ENCODE measurements at regions not wholly inside any gene's neighbourhood (a gene's known extent, or its start where the extent isn't known, plus 50 kb on each side); places are given as distances from the start of the nearest gene placed in this dataset.

DNA sequence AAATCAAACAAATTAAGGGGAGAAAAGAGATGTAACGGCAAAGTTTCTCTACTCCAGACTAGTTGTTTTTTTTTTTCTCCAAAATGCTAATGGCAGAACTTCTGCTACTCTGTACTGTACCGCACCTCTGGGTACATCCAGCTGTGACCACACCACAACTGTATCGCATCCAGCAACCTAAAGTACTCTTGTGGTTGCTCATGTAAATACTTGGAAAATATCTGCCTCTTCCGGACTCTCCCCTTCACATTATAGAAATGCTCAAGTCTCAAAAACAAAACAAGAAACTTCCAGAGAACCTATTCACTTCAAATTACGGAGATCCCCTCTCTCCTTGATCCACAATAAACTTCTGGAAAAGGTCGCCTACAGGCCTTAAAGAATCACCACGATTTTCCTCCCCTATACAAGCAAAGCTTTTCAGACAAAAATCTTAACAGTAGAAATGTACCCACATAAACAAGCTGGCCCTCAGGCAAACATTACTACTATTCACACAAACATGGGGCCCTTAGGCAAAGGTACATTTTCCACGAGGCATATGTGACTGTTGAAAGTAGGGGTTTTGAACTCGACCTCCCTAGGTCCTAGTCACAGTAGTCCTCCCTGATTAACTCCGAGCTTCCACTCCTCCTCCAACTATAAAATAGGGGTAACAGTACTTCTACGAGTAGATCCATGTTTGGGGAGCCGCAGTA, 222.9 kb upstream of the MKLN1 start:
- Histone ChIP-seq H3K36me3 (ENCODE audit: control insufficient read depth in 1 of 2, insufficient read depth in 2 of 2, low read length in 2 of 2) (peaks cover 0 to 23% of the 10 kb centered on the region in 2 donors), H3K4me1 (ENCODE audit: control insufficient read depth in 1 of 2, insufficient read depth in 2 of 2, low read length in 2 of 2) (peaks cover 0 to 48% of the 10 kb centered on the region in 2 donors), H3K27me3 (ENCODE audit: low read depth, low read length) (no peaks in the 10 kb centered on the region), H3K4me3 (ENCODE audit: low read depth in 1 of 2, low read length in 2 of 2) (peak overlapping the region; percentile 64 to 77), H3K27ac (ENCODE audit: low read length) (peak overlapping the region; percentile 25), H3K9me3 (ENCODE audit: control insufficient read depth in 1 of 2, low read length in 2 of 2) (no peaks in the 10 kb centered on the region)

GRCh38 chr7:131105294-131105798, 222.3 kb upstream of the MKLN1 start:
- no peaks in the 10 kb centered on the region for H3K9me3 ChIP-seq (ENCODE audit: control insufficient read depth in 1 of 2, low read length in 2 of 2)
- no peaks in the 10 kb centered on the region for H3K27me3 ChIP-seq (ENCODE audit: low read depth, low read length)
- H3K36me3 ChIP-seq (ENCODE audit: control insufficient read depth in 1 of 2, insufficient read depth in 2 of 2, low read length in 2 of 2) = peaks cover 0 to 25% of the 10 kb centered on the region in 2 donors
- H3K4me3 ChIP-seq (ENCODE audit: low read depth in 1 of 2, low read length in 2 of 2) = peak overlapping the region; percentile 64 to 77
- H3K27ac ChIP-seq (ENCODE audit: low read length) = peak overlapping the region; percentile 25
- H3K4me1 ChIP-seq (ENCODE audit: control insufficient read depth in 1 of 2, insufficient read depth in 2 of 2, low read length in 2 of 2) = peaks cover 0 to 44% of the 10 kb centered on the region in 2 donors

DNA sequence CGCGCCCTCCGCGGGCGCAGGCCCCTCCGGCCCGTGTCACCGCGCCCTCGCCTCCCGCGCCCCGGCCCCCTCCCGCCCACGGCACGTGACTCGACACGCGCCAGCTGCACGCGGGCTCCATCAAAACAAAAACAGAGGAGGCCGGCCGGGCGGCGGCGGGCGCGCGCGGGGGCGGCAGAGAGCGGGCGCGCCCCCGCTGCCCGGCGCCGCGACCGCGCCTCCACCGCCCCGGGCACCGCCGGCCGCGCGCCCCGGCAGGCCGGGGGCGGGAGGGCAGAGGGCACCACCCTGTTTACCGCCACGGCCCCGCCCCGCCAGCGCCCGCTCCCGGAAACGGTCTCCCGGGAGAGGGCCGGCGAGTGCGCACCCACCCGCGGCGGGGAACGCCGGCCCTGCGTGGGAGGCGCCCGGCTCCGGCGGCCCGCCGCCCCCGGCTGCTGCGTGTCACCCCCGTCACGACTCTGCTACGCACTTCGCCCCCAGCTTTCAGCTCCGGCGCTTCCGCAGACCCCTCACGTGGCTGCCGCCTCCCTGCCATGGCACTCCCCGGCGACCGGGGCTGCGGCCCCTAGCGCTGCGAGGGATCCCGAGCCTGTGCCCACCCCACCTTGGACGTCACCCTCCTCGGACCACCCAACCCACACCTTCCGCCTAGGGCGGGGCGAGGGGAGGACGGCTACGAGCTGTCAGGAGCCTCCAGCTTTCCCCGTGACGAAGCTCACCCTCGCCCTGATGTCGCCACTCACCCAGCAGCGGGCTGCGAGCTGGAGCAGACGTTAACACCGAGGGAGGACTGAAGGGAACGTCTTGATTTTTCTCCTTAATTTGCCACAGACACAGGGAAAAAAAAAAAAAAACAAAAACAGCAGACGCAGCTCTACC, 221.6 kb upstream of the MKLN1 start:
- no peaks in the 10 kb centered on the region for H3K9me3 ChIP-seq (ENCODE audit: control insufficient read depth in 1 of 2, low read length in 2 of 2)
- peaks cover 0 to 31% of the 10 kb centered on the region in 2 donors for H3K36me3 ChIP-seq (ENCODE audit: control insufficient read depth in 1 of 2, insufficient read depth in 2 of 2, low read length in 2 of 2)
- H3K27me3 ChIP-seq (ENCODE audit: low read depth, low read length) = no peaks in the 10 kb centered on the region
- peak overlapping the region; percentile 97 for H3K27ac ChIP-seq (ENCODE audit: low read length)
- peak overlapping the region; percentile 92 to 94 for H3K4me3 ChIP-seq (ENCODE audit: low read depth in 1 of 2, low read length in 2 of 2)
- peaks cover 0 to 43% of the 10 kb centered on the region in 2 donors for H3K4me1 ChIP-seq (ENCODE audit: control insufficient read depth in 1 of 2, insufficient read depth in 2 of 2, low read length in 2 of 2)

GRCh38 chr7:131106681-131107336, 220.9 kb upstream of the MKLN1 start:
- peaks cover 0 to 38% of the 10 kb centered on the region in 2 donors for H3K4me1 ChIP-seq (ENCODE audit: control insufficient read depth in 1 of 2, insufficient read depth in 2 of 2, low read length in 2 of 2)
- no peaks in the 10 kb centered on the region for H3K9me3 ChIP-seq (ENCODE audit: control insufficient read depth in 1 of 2, low read length in 2 of 2)
- H3K27ac ChIP-seq (ENCODE audit: low read length) = peak overlapping the region; percentile 97
- peaks cover 0 to 31% of the 10 kb centered on the region in 2 donors for H3K36me3 ChIP-seq (ENCODE audit: control insufficient read depth in 1 of 2, insufficient read depth in 2 of 2, low read length in 2 of 2)
- H3K4me3 ChIP-seq (ENCODE audit: low read depth in 1 of 2, low read length in 2 of 2) = peak overlapping the region; percentile 92 to 94
- no peaks in the 10 kb centered on the region for H3K27me3 ChIP-seq (ENCODE audit: low read depth, low read length)

DNA sequence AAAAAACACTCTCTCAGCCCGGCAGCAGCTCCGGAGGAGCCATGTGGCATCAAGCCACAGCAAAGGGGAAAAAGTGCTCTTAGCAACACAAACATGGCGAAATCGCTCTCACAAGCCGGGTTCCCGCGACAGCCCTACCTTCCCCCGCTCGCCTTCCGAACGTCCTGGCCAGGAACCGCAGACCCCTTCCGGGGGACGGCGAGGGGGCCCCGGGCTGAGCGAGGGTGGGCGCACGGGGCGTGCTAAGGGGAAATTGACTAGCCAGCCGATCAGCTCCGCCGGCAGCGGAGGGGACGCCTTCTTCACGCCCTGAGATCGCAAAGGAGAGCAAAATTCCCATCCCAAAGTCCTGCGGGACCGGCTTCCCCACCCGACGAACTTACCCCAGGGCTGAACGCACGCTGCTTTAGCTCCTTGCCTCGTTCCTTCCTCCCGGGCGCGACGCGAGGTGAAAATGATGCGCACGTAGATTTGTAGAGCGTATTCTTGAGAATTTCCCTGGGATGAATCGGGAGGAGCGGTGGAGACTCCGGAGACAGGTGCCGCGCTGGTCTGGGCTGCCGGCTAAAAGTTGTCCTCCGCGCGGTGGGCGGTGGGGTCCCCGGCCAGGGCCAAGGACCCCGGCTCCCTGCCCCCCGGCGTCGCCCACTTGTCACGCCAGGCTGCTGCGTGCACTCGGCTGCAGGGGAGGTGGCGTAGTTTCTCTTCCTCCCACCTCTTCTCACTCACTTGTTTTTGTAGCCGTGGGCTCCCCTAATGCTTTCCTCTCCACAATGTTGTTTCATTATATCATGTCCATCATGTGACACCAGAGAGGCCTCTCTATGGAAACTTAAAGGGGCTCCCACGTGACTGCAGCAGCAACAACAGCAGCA, 220.1 kb upstream of the MKLN1 start:
- peak overlapping the region; percentile 92 to 94 for H3K4me3 ChIP-seq (ENCODE audit: low read depth in 1 of 2, low read length in 2 of 2)
- H3K4me1 ChIP-seq (ENCODE audit: control insufficient read depth in 1 of 2, insufficient read depth in 2 of 2, low read length in 2 of 2) = peaks cover 0 to 32% of the 10 kb centered on the region in 2 donors
- H3K27me3 ChIP-seq (ENCODE audit: low read depth, low read length) = no peaks in the 10 kb centered on the region
- H3K36me3 ChIP-seq (ENCODE audit: control insufficient read depth in 1 of 2, insufficient read depth in 2 of 2, low read length in 2 of 2) = peaks cover 0 to 31% of the 10 kb centered on the region in 2 donors
- no peaks in the 10 kb centered on the region for H3K9me3 ChIP-seq (ENCODE audit: control insufficient read depth in 1 of 2, low read length in 2 of 2)
- H3K27ac ChIP-seq (ENCODE audit: low read length) = peak overlapping the region; percentile 97

GRCh38 chr7:131108212-131108940, 219.3 kb upstream of the MKLN1 start:
- Histone ChIP-seq H3K27ac (ENCODE audit: low read length) (peak overlapping the region; percentile 97), H3K36me3 (ENCODE audit: control insufficient read depth in 1 of 2, insufficient read depth in 2 of 2, low read length in 2 of 2) (peaks cover 0 to 31% of the 10 kb centered on the region in 2 donors), H3K27me3 (ENCODE audit: low read depth, low read length) (no peaks in the 10 kb centered on the region), H3K4me1 (ENCODE audit: control insufficient read depth in 1 of 2, insufficient read depth in 2 of 2, low read length in 2 of 2) (peaks cover 0 to 24% of the 10 kb centered on the region in 2 donors), H3K9me3 (ENCODE audit: control insufficient read depth in 1 of 2, low read length in 2 of 2) (no peaks in the 10 kb centered on the region), H3K4me3 (ENCODE audit: low read depth in 1 of 2, low read length in 2 of 2) (peak overlapping the region; percentile 92 to 94)

DNA sequence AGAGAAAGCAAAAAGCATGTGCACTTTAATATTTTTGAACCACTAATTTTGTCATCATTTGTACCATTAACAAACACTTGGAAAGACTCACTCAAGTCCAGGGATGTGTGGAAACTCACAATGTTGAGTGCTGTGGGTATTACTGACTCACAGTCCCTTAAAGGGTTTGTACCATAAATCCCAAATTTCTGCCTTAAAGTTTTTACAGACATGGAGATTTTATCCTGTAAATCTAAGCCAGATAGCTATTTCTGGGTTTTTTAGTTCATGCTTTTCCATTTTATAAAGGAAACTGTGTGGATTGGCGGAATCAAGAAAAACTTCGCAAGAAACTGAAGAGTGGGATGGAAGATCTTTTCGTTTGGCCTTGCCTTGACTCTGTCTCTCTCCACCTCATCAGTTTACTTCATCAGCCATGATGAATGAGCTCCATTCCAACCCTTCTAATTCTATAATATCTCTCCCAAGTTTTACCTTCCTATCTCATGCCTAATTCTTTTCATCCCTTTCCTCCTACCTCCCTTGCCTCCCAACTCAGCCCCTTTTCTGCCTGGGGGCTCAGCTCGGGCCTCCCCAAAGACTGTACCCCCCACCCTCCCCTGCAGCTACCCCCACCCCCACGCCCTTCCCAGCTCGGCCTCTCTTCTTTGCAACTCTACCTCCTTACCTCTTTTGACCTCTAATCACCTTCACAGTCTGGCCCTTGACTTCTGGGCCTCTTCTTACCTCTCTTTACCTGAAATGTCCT, 218.5 kb upstream of the MKLN1 start:
- peak overlapping the region; percentile 97 for H3K27ac ChIP-seq (ENCODE audit: low read length)
- H3K9me3 ChIP-seq (ENCODE audit: control insufficient read depth in 1 of 2, low read length in 2 of 2) = no peaks in the 10 kb centered on the region
- H3K27me3 ChIP-seq (ENCODE audit: low read depth, low read length) = no peaks in the 10 kb centered on the region
- peaks cover 0 to 28% of the 10 kb centered on the region in 2 donors for H3K36me3 ChIP-seq (ENCODE audit: control insufficient read depth in 1 of 2, insufficient read depth in 2 of 2, low read length in 2 of 2)
- peak overlapping the region; percentile 92 to 94 for H3K4me3 ChIP-seq (ENCODE audit: low read depth in 1 of 2, low read length in 2 of 2)
- peaks cover 0 to 16% of the 10 kb centered on the region in 2 donors for H3K4me1 ChIP-seq (ENCODE audit: control insufficient read depth in 1 of 2, insufficient read depth in 2 of 2, low read length in 2 of 2)

GRCh38 chr7:131109759-131110296, 217.8 kb upstream of the MKLN1 start:
- Histone ChIP-seq H3K9me3 (ENCODE audit: control insufficient read depth in 1 of 2, low read length in 2 of 2) (no peaks in the 10 kb centered on the region), H3K27me3 (ENCODE audit: low read depth, low read length) (no peaks in the 10 kb centered on the region), H3K4me1 (ENCODE audit: control insufficient read depth in 1 of 2, insufficient read depth in 2 of 2, low read length in 2 of 2) (peaks cover 0 to 9% of the 10 kb centered on the region in 2 donors), H3K36me3 (ENCODE audit: control insufficient read depth in 1 of 2, insufficient read depth in 2 of 2, low read length in 2 of 2) (peaks cover 0 to 28% of the 10 kb centered on the region in 2 donors), H3K4me3 (ENCODE audit: low read depth in 1 of 2, low read length in 2 of 2) (peak overlapping the region; percentile 92 to 94), H3K27ac (ENCODE audit: low read length) (peak overlapping the region; percentile 97)

DNA sequence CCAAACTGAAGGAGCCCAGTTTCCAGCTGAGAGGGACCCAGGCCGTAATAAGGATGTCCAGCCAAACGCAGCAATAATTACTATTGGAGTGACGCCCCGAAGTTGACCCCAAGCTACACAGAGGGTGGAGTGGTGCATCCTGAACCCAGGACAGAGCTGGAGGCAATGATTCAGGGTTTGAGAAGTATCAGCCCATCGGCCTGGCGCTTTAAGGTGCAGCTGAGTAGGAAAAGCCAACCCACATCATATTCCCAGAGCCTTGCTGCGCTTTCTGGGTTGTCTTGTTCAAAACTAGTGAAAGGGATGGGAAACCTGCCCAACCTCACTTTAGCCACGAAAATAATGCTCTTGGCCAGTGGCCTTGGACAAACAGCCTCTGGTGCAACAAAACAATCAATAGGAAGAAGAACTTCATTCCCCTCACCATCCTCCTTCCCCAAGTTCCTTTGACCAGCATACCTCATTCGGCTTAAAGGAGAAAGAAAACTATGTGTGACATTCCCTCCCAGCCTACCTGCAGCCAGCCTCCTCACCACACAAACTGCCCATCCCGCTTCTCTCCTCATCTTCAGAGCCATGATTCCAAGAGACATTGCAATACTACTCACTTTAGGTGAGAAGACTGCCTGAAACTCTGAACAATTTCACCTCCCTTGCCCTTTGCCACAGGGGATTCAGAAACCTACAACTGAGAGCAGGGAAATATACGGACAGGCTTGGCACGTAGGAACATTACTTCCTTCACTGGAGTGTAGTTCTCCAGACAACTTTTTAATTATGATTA, 217.2 kb upstream of the MKLN1 start:
- H3K36me3 ChIP-seq (ENCODE audit: control insufficient read depth in 1 of 2, insufficient read depth in 2 of 2, low read length in 2 of 2) = peaks cover 0 to 28% of the 10 kb centered on the region in 2 donors
- peak overlapping the region; percentile 92 to 94 for H3K4me3 ChIP-seq (ENCODE audit: low read depth in 1 of 2, low read length in 2 of 2)
- peaks cover 0 to 4% of the 10 kb centered on the region in 2 donors for H3K4me1 ChIP-seq (ENCODE audit: control insufficient read depth in 1 of 2, insufficient read depth in 2 of 2, low read length in 2 of 2)
- no peaks in the 10 kb centered on the region for H3K27me3 ChIP-seq (ENCODE audit: low read depth, low read length)
- H3K9me3 ChIP-seq (ENCODE audit: control insufficient read depth in 1 of 2, low read length in 2 of 2) = no peaks in the 10 kb centered on the region
- peak overlapping the region; percentile 71 for H3K27ac ChIP-seq (ENCODE audit: low read length)
